NCI-H1092 treated with DMSO at 0.1 percent for 48 hours (cell line): ENCODE measurements at regions not wholly inside any gene's neighbourhood (a gene's known extent, or its start where the extent isn't known, plus 50 kb on each side); places are given as distances from the start of the nearest gene placed in this dataset.

Experiments used
- DNase-seq: peaks from one replicate; lab custom pipeline; 2025; lab: John Stamatoyannopoulos, UW

DNA sequence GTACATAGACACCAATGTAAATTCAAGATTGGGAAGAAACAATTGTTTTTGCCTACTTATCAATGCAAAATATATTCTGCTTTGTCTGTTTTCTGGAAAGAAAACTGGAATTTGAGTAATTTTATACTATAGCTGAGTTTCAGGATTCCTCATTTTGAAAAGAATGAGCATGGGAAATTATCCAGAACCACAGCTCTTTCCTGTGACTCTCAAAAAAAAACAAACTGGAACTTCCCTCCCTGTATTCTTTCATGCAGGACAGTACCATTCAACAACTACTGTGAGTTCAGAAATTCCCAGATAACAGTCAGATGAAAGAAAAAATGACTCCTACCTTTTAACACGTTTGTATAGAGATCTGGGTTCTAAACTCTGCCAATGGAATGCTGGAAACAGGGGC lies 372.4 kb downstream of the TGFB2 start:
- no peak for DNase-seq

DNA sequence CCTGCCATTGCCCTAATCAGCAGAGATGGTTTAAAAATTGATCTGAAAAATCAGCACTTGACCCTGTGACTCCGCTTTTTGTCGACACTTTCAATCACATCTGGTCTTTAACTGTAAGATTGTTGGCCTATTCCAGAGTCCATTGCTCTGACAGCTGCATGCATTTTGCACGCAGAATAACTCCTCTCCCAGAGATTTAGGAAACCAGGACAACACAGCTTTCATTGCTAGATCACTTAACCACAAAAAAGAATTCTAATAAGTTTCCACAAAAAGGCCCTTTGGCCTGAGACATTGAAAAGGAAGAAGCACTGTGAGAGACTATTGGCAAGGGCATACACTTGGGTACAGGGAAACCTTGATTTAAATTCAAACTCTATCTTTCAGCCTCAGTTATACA lies 373.1 kb downstream of the TGFB2 start:
- DNase-seq, result no peak

DNA sequence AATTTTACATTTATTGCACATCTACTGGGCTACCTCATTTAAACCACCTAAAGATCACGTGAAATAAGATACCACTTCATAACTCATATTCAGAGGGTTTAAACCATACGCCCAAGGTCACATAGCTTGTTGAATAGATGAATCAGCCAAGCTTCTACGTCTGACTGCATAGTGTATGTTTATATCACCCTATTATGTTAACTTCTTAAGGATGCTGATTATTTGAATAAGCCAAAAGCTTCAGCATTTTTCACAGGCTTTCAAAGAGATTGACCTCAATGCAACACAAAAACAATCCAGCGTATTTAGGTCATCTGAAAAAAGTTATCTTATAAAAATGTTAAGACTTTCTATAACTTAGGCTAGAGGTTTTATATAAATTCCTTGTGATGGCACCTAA lies 373.8 kb downstream of the TGFB2 start:
- DNase-seq, result no peak

DNA sequence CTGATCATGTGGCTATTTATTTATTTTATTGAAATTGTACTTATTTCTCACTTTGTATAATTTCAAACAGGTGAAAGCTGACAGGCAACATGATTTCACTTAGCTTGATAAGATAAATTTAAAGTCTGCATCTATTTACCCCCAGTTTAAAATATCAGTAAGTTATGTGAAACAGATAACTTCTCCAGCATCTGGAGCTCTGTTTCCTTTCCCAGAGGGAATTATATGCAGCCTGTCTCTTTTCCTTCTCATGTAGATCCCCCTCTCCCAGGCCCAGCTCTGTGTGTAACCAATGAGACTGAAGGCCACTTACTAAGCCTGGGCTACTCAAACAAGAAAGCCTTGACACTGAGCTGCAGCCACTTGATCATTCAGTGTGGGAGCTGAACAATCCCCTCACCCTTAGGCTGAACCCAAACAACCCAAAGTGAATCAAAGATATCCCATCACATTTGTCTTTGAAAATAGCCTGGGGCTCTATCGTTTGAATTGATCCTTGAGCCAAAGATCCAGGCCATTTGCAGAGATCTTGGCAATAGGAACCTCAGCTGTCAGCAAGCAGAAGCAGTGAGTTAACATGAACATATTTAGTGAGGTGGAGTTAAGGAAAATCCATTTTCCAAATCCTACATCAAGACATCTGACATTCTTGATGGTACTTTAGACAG lies 383.9 kb downstream of the TGFB2 start:
- no peak for DNase-seq

DNA sequence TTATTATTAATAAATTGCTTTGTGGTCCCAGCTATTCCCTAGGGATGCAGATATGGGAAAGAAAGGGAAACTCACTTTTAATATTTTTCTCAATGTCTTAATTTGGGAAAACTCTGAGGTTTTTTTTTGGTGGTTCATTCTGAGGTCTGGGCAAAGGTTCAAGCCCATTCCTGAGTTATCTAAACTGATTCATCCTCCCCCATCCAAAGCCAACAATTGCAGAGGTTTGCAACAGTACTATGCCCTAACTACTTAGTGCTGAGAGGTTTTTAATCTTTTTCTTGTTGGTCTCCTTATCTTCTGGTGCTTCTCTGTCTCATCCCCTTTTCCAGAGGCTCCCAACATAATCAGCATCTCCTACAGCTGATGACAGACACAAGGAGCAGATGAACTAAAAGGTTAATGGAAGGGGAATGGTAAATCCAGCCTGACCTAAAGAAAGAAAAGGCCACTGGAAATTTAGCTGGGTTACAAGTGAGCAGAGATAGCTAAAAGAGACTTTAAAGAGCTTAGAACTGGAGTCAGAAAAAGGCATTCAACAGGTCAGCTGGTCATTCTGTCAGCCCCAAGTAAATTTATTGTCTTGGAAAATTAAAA lies 390.4 kb downstream of the TGFB2 start:
- no peak for DNase-seq

DNA sequence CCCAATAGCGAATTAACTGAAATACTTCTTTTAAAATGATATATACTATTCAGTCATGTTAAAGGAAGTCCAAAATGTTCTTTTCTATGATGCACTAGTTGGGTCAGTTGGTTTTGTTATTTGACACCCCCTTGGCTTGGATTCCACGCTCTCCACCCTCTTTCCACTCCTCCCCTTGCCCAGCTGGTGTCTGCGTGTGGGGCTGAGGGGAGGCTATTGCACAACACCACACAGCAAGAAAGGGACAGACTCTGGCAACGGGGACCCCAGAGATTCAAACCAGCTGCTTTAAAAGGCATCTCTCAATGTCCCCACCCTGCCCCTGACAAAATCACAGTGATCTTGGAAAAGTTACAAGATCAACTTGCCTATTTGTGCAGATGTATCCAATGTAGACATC lies 394.3 kb downstream of the TGFB2 start:
- DNase-seq, result no peak

DNA sequence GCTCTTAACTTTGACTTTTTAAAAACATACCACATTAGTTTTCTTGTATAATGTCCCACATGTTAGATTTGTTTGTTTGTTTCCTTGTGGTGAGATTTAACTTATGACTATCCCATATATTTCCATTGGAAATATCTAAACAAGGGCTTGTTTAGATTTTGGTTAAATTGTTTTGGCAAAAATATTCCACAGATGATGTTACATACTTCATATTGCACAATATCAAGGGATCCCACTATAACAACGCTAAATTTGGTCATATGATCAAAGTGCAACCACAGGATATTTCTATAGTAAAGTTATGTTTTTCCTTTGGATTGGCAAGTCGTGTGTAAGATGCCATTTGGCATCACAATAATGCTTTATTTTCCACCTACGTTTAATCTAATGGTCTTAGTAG lies 396.7 kb downstream of the TGFB2 start:
- DNase-seq, result no peak

DNA sequence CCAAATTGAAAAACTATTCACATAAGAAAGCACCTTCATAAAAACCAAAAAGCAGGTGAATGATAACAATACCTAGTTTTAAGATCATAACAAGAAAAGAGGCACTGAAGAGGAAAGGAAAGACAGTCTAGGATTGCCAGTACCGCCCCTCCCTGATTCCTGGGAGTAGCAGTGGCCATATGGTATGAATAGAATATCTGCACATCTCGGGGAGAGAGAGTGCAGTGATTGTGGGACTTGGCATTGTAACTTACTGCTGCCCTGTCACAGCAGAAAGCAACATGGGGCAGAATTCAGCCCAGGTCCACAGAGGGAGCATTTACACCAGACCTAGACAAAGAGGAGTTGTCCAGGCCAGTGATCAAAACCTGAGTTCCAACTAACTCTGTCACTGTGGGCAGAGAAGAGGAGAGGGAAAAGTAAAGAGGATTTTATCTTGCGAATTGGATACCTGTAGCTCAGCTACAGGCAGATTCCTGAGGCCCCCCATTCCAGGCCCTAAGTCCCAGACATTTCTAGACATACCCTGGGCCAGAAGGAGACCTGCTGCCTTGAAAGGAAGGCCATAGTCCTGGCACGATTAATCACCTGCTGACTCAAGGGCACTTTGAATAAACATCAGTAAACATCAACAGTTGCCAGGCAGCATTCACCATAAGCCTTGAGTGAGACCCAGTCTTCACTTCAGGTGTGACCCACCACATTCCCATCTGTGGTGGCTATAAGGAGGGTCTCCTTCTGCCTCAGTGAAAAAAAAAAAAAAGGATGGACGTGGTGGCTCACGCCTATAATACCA lies 397.5 kb downstream of the TGFB2 start:
- no peak for DNase-seq

DNA sequence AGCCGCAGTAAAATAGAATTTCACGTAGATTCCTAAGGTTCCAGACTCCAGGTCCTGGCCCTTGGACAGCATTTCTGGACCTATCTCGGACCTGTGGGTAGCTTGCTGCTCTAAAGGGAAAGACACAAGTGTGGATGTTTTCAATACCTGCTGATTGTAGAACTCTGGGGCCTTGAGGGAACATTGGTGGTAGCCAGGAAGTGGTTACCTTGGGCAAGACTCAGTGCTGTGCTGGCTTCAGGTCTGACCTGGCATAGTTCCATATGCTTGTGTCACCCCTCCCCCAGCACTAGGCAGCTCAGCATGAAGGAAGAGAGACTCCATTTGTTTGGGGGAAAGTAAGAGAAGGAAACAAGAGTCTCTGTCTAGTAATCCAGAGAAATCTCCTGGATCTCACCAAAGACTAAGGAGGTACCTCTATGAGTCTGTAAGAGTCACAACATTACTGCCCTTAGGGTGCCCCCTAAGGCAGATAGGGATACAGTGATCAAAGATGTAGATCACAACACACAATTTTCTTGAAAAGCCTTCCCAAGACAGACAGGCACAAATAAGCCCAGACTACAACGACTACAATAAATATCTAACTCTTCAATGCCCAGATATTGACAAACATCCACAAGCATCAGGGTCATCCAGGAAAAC lies 398.8 kb downstream of the TGFB2 start:
- no peak for DNase-seq

DNA sequence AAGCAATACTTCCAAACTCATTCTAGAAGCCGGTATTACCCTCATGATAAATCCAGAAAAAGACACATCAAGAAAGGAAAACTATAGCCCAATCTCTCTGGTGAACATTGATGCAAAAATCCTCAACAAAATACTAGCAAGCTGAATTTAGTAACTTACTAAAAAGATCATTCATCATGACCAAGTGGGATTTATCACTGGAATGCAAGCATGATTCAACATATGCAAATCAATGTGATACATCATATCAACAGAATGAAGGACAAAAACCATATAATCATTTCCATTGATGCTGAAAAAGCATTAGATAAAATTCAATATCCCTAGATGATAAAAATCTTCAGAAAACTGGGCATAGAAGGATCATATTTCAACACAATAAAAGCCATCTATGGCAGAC lies 402.9 kb downstream of the TGFB2 start:
- DNase-seq, result no peak

DNA sequence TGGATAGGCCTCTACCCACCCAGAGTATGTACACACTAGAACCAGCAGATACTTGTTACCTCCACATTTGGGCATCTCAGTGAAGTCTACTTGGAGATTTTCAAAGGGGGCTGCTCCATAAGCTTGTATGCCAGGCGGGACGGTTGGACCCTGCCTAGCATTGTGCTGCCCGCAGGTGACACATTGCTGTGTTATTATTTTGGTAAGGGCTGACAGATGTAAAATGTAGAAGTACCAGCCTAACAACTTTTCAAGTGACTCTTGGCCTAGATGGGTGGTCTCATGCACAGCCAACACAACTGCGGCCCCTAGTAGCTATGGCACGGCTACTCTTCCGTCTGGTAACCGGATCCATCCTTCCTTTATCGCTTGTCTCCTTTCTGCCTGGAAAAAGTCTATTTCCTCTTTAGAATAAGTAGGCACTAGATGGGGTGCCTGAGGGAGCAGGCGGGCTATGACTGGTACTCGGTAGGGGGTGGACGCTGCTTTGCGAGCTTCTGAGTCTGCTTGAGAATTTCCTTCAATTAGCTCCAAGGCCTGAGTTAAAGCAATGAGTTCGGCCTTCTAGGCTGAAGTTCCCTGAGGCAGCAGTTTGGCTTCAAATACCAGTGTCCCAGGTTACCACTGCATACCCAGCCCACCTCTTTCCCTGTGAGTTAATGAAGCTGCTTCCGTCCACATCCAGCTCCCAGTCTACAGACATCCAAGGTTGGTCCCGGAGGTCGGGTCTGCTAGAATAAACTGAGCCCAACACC lies 405.3 kb downstream of the TGFB2 start:
- no peak for DNase-seq

DNA sequence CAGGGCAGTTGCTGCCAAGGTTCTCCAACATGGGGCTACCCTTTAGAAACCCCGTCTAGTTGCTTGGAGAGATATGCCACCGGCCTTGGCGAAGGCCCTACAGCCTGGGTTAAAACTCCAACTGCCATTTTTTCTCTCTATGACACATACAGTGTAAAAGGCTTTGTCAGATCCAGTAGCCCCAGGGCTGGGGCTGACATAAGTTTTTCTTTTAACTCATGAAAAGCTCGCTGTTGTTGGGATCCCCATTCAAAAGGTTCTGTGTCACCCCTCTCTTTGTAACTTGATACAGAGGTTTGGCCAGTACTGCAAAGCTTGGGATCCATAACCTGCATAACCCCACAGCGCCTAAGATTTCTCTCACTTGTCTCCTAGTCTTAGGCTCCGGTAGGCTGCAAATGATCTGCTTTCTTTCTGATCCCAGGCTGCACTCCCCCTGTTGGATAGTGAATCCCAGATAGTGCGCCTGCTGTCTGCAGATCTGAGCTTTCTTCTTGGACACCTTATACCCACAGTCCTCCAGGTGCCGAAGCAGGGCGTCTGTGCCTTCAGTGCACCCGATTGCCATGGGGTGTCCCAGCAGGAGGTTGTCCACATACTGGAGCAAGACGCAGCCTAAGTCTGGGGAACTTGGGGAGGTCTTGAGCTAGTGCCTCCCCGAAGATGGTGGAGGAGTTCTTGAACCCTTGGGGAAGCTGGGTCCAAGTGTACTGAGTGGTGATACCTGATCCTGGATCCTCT lies 406.2 kb downstream of the TGFB2 start:
- DNase-seq, result no peak

DNA sequence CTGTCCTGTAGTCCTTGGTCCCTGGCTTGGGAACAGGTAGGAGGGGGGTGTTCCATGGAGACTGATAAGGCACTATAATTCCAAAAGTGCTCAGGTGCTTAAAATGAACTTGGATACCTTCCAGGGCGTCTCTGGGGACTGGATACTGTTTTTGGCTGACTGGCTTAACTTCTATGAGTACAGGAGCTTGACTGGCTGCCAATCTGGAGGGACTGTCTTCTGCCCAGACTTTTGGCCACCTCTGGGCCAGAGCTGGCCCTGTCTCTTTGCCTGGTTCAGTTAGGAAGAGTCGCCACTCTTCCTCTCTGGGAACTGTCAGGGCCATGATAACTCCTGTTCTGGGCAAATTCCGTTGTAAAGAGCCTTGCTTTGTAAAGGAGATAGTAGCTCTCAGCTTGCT lies 407.0 kb downstream of the TGFB2 start:
- no peak for DNase-seq

DNA sequence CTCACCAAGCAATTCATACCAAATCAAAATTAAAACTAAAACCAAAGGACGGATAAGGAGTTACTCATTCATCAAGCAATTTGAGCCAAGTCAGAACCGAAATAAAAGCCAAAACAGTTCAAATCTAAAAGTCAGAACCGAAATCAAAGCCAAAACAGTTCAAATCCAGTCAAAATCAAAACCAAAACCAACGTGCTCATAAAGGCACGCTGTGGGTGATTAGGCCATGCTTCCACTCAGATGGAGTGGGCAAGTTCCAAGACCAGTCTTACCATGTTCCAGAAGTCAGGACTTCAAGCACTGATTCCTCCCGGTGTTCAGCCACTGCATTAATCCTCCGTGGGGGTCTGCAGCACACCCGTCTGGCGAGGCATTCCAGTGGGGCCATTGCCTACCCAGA lies 409.3 kb downstream of the TGFB2 start:
- no peak for DNase-seq

DNA sequence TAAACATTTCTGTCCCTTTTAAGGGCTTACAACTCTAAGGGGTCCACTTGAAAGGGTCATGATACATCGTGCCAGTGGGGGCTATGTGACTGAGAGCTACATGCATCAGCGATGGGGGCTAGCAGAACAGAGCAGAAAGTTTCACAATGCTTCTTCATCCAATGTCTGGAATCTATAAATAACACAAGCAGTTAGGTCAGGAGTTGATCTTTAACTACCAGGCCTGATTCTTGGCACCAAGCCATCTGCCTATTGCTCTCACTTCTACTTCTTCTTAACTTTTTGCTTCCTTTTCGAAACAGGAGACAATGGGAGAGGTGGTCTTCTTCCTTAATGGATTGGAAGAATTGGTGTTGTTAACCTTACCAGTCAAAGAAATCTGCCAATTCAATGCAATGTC lies 410.0 kb downstream of the TGFB2 start:
- DNase-seq, result no peak

DNA sequence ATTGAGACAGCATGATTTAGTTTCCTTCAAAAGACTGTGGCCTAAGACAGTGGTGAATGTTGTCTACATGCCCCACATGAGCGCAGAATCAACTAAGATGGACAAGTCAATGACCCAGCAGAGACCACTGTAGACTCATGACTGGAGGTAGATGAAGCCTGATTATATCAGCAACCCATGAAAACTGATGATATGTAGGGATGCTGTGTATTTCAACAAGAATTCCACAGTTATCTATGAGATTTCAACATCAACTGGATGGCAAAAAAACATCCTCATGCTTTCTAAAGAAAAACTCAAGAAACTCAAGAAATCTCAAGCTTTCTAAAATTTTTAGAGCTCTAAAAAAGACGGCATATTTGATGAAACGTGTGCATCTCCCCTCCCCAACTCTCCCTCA lies 413.9 kb upstream of the LYPLAL1 start:
- no peak for DNase-seq

DNA sequence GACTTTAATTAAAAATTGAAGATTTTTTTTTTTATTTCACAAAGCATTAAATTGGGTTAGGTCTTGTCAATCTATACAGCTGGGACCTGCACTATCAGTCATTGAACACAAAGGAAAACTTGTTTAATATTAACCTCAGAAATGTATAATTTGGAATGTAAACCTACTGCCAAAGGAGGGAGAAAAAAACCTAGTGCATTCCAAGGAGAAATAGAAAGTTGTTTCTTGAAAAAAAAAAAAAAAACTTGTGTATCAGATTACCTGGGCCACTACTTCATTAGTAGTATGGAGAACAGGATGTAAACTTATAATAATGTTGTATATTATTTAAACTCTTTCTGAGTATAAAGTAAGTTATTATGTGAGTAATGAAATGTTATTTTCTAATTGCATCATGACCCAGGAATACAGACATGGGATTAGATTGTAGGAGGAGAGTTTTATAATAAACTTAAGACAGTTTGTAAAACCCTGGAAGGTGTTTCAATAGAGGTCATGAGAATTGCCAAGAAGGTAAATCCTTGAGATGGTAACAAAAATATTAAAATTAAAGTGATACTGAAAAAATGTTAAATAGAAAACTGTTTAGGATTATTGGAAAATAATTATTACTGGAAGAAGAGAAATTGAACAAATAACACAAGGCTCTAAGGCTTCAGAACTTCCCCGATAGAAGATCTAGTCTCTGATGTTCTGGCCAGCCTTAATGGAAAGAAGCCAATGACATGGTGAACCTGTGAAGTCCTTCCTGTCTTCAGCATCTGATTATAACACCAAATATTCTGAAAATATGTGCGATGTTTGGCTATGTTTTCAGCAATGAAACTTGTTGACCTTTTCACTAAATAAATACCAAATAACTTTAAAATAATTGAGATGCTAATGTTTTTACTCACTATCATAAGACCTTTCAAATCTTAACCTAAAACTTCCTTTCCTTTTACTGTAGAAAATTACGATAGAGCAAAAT lies 412.8 kb upstream of the LYPLAL1 start:
- DNase-seq, result no peak

DNA sequence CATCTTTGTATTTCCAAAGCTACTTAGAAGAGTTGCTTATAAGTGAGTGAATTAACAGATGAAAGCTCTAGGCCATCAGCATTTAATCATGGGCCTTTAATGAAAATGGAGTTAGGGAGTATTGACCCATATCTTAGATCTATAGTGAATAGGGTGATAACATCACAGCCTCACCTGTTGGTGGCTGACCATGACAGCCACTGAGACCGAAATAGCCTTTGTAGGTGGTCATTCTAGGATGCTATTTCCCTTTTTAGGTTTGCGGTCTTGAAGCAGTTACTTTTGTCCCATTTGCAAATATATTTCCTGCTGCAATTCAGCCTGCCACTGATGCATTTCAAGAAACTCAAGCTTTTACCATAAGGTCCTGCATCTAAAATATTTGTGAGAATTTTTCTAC lies 410.1 kb upstream of the LYPLAL1 start:
- DNase-seq, result no peak

DNA sequence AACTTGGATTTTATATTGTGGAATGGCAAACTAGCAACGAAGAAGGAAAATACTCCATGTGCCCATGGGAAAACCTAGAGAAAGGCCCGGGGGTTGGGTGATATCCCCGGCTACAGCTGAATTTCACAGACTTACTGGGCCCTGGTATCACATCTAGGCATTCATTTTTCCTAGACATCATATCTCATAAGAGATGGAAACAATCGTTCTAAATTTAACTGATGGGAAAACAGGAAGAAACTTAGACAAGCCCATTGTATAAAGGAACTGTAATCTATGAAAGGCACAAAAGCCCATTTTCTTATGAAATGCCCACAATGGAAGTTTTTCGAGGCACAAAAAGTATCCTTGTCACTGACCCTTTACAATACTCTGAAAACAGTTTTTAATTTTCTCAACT lies 407.9 kb upstream of the LYPLAL1 start:
- DNase-seq, result no peak

DNA sequence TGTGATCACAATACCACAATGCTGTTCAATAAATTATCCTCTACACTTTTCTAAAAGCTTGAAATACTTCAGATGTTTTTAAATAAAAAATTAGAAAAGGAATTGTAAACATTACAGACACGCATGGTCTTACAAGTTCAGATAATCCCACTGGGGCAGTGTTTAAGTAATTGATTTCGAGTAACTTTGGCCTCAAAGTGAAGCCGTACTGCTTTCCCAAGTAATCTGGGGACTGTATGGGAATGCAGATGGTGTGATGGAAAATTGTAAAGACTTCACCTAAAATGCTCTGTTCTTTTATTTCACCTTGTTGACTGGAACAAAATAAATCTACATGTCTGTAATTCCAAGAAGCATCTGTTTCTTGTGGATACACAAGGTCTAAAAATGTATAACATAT lies 401.7 kb upstream of the LYPLAL1 start:
- DNase-seq, result no peak
